ENCODE measurements at regions not wholly inside any gene's neighbourhood (a gene's known extent, or its start where the extent isn't known, plus 50 kb on each side); places are given as distances from the start of the nearest gene placed in this dataset.
A peak's percentile ranks its signal among the peaks of the same experiment; 100 is the strongest.
"Not testable (repeated sequence)": the region's sequence is repeated elsewhere in the genome, so short reads cannot be mapped to it uniquely, and the experiment has no call there.

DNA sequence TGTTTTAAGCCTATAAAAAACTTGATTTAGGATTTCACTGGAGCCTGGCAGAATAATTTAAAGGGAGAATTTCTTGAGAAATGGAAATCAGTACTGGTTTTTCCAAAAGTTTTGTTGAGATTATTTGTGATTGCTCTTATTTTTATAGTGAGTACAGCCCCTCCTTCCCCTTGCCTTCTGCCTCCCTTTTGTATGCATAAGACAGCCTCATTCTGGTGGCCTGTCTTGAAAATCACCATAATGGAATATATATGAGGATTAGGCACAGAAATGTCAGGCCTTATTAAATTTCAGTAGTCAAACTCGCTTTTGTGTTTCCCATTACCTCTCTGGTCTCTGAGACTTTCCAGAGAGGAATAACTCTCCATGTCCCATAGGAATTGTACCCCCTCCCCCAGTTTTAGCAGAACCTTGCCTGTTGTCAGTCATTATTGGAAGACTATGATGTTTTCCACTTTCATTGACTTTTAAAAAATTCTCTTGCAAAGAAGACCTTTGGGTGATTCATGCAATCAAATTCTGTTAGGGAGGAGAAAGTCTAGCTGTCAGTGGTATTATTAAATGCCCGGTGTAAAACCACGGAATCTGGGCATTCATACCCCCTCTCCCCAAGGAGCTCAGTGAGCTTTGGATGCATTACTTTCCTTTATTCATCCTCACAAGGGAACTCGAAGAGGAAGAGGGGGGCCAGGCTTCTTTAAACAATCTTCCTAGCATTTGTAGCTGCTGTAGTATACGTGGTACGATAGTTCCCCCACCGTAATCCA, 171.6 kb upstream of the TSC22D2 start:
- no peaks in the 10 kb centered on the region for H3K36me3 ChIP-seq
- H3K27me3 ChIP-seq: no peaks in the 10 kb centered on the region
- H3K4me3 ChIP-seq: no peak overlapping the region
- no peak overlapping the region for H3K27ac ChIP-seq
- H3K4me1 ChIP-seq (ENCODE audit: low read depth): no peaks in the 10 kb centered on the region
- TF ChIP-seq, protein P1, sequence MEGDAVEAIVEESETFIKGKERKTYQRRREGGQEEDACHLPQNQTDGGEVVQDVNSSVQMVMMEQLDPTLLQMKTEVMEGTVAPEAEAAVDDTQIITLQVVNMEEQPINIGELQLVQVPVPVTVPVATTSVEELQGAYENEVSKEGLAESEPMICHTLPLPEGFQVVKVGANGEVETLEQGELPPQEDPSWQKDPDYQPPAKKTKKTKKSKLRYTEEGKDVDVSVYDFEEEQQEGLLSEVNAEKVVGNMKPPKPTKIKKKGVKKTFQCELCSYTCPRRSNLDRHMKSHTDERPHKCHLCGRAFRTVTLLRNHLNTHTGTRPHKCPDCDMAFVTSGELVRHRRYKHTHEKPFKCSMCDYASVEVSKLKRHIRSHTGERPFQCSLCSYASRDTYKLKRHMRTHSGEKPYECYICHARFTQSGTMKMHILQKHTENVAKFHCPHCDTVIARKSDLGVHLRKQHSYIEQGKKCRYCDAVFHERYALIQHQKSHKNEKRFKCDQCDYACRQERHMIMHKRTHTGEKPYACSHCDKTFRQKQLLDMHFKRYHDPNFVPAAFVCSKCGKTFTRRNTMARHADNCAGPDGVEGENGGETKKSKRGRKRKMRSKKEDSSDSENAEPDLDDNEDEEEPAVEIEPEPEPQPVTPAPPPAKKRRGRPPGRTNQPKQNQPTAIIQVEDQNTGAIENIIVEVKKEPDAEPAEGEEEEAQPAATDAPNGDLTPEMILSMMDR (IDR thresholded peaks at IDR 0.05; ENCODE audit: low read depth, low read length): no peak
- peak in 1 of 2 donors; percentile 55 for DNase-seq (ENCODE audit: low read depth in 1 of 2, low spot score in 1 of 2)
- H3K9me3 ChIP-seq (ENCODE audit: low read depth): no peaks in the 10 kb centered on the region

DNA sequence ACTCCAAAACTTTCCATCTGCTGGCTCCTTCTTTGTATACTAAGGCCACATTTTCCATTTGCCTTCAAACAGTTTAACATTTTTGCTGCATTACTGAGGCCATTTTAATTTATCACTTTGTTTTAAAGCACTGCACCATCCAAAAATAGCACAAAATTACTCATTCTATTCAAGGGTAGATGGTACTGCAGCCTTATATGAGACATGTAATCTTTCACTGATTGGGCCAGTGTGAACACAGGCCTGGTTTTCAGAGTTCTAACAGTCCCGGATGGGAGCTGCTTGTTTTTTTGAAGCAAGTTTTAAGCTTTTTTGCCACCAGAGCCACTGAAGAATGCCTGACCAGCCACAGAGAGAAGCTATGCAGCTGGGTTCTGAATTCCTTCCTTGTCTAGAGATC, 172.3 kb upstream of the TSC22D2 start:
- Histone ChIP-seq H3K9me3 (ENCODE audit: low read depth) (no peaks in the 10 kb centered on the region), H3K4me1 (ENCODE audit: low read depth) (no peaks in the 10 kb centered on the region), H3K36me3 (no peaks in the 10 kb centered on the region), H3K27ac (no peak overlapping the region), H3K27me3 (no peaks in the 10 kb centered on the region), H3K4me3 (no peak overlapping the region)
- DNase-seq (ENCODE audit: low read depth in 1 of 2, low spot score in 1 of 2): peak; percentile 42 to 72
- TF ChIP-seq, protein P1 (IDR thresholded peaks at IDR 0.05; ENCODE audit: low read depth, low read length): no peak

DNA sequence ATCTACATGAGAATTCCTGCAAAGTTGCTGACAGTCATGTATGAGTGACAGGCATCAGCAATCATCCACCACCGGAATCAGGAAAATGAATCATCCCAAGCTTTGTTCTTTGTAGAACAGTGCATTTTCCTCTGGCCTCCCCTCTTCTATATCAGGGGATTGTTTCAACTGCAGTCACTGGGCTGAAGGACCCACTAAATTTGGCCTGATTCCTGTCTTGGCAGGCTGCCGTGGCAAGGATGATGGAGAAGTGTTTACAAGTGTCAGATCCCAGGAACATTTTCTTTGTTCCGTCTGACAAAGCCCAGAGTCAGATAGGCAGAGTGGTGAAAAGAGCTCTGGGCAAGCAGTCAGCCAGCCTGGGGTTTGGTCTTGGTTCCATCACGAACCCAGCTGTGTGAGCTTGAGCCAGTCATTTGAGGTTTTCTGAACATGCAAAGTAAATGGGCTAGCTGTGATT, 175.1 kb upstream of the TSC22D2 start:
- no peaks in the 10 kb centered on the region for H3K4me1 ChIP-seq (ENCODE audit: low read depth)
- no peaks in the 10 kb centered on the region for H3K9me3 ChIP-seq (ENCODE audit: low read depth)
- no peaks in the 10 kb centered on the region for H3K27me3 ChIP-seq
- no peak overlapping the region for H3K4me3 ChIP-seq
- H3K36me3 ChIP-seq: no peaks in the 10 kb centered on the region
- peak; percentile 60 to 66 for DNase-seq (ENCODE audit: low read depth in 1 of 2, low spot score in 1 of 2)
- peak overlapping the region; percentile 1 for H3K27ac ChIP-seq
- TF ChIP-seq, protein P1 (IDR thresholded peaks at IDR 0.05; ENCODE audit: low read depth, low read length): no peak

DNA sequence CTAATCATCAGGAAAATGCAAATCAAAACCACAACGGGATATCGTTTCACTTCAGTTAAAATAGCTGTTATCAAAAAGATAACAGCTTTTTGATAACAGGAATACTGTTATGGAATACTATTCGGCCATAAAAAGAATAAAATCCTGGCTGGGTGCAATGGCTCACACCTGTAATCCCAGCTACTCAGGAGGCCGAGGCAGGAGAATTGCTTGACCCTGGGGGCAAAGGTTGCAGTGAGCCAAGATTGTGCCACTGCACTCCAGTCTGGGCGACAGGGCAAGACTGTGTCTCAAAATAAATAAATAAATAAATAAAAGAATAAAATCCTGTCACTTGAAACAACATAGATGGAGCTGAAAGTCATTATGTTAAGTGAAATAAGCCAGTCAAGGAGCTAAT, 178.1 kb upstream of the TSC22D2 start:
- Histone ChIP-seq H3K27ac (no peak overlapping the region), H3K36me3 (no peaks in the 10 kb centered on the region), H3K4me3 (no peak overlapping the region), H3K9me3 (ENCODE audit: low read depth) (no peaks in the 10 kb centered on the region), H3K27me3 (no peaks in the 10 kb centered on the region), H3K4me1 (ENCODE audit: low read depth) (no peaks in the 10 kb centered on the region)
- TF ChIP-seq, protein P1 (IDR thresholded peaks at IDR 0.05; ENCODE audit: low read depth, low read length): no peak
- DNase-seq (ENCODE audit: low read depth in 1 of 2, low spot score in 1 of 2): no peak

DNA sequence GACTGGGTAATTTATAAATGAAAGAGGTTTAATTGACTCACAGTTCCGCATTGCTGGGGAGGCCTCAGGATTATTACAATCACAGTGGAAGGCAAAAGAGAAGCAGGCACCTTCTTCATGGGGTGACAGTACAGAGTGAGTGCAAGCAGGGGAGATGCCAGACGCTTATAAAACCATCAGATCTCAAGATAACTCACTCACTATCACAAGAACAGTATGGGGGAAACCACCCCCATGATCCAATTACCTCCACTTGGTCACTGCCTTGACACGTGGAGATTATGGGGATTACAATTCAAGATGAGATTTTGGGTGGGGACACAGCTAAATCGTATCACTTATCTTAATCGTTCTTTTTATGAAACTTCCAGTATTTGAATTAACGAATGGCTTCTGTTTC, 179.5 kb upstream of the TSC22D2 start:
- not testable (repeated sequence) for H3K4me1 ChIP-seq (ENCODE audit: low read depth); H3K27me3 ChIP-seq; DNase-seq (ENCODE audit: low read depth in 1 of 2, low spot score in 1 of 2); H3K9me3 ChIP-seq (ENCODE audit: low read depth); H3K36me3 ChIP-seq; H3K27ac ChIP-seq; H3K4me3 ChIP-seq

DNA sequence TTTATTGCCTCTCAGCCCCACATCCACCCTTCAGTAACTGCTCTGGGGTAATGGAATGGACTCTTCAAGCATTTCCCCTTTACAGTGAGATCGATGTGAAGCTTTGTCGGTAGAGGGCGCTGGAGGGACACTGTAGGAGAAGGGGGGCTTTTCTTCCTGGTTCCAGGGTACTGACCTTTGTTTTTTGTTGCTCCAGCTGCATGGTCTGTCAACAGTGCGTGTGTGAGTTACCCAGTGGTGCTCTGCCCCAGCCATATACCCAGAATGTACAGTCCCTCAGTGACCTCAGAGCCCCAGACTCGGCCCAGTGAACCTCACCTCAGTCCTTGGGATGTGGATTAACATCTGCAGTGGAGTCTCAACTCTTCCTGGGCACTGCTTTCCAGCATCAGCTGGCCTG, 180.3 kb upstream of the TSC22D2 start:
- DNase-seq (ENCODE audit: low read depth in 1 of 2, low spot score in 1 of 2): peak; percentile 83 to 90
- Histone ChIP-seq H3K36me3 (no peaks in the 10 kb centered on the region), H3K4me3 (no peak overlapping the region), H3K27me3 (no peaks in the 10 kb centered on the region), H3K27ac (no peak overlapping the region), H3K9me3 (ENCODE audit: low read depth) (no peaks in the 10 kb centered on the region), H3K4me1 (ENCODE audit: low read depth) (no peaks in the 10 kb centered on the region)
- TF ChIP-seq, protein P1 (IDR thresholded peaks at IDR 0.05; ENCODE audit: low read depth, low read length): peak; percentile 87

All from cardiac muscle cell (in vitro differentiated cells and primary cell).